Ishikawa (cell line): ENCODE measurements at regions not wholly inside any gene's neighbourhood (a gene's known extent, or its start where the extent isn't known, plus 50 kb on each side); places are given as distances from the start of the nearest gene placed in this dataset.

ENCODE experiments used
- MAX ChIP-seq: IDR thresholded peaks from 2 replicates; pipeline ENCODE4 v1.6.1; 2012
- REST ChIP-seq: IDR thresholded peaks from 2 replicates; pipeline ENCODE4 v1.6.1; 2012; ENCODE audit warnings: low read depth, mild to moderate bottlenecking

- no peak for TF ChIP-seq REST
- TF ChIP-seq MAX, result no peak
These were observed 593.7 kb downstream of the SEMA5A start for GRCh38 chr5:8952147-8952546.
